ENCODE measurements at regions not wholly inside any gene's neighbourhood (a gene's known extent, or its start where the extent isn't known, plus 50 kb on each side); places are given as distances from the start of the nearest gene placed in this dataset.

GRCh38 chr12:67099858-67100257 is 169.3 kb upstream of the CAND1 start:
- Histone ChIP-seq H3K4me2 (ENCODE audit: insufficient read depth, insufficient read length, low read length) (no peak overlapping the region), H3K23me2 (ENCODE audit: insufficient read length, low read depth, low read length, poor library complexity, severe bottlenecking) (no peaks in the 10 kb centered on the region), H3K9me3 (ENCODE audit: control insufficient read depth, low read depth, low read length) (no peaks in the 10 kb centered on the region), H3K79me2 (ENCODE audit: insufficient read depth, low read length) (no peaks in the 10 kb centered on the region), H3K27ac (ENCODE audit: insufficient read length, low read depth, low read length) (no peak overlapping the region), H3K4ac (ENCODE audit: low read depth, low read length) (no peak overlapping the region), H2BK12ac (ENCODE audit: insufficient read length, low read depth, low read length) (no peak overlapping the region), H3K14ac (ENCODE audit: insufficient read depth, low read length) (no peak overlapping the region), H2AFZ (ENCODE audit: low read length) (no peak overlapping the region), H3T11ph (ENCODE audit: low read length) (no peak overlapping the region), H3K18ac (ENCODE audit: insufficient read length, low read depth, low read length) (no peak overlapping the region), H2AK5ac (ENCODE audit: insufficient read length, low read length) (no peak overlapping the region), H2BK5ac (ENCODE audit: insufficient read length, low read length) (no peak overlapping the region), H3K79me1 (ENCODE audit: insufficient read depth, low read depth, low read length, poor library complexity, severe bottlenecking) (no peaks in the 10 kb centered on the region), H3K4me1 (ENCODE audit: insufficient read depth, low read length) (no peaks in the 10 kb centered on the region), H3K56ac (ENCODE audit: insufficient read length, low read depth, low read length) (no peak overlapping the region), H4K20me1 (ENCODE audit: control insufficient read depth, insufficient read depth, insufficient read length) (no peaks in the 10 kb centered on the region), H3K9ac (ENCODE audit: extremely low read depth, insufficient read length, low read length) (no peak overlapping the region), H4K91ac (ENCODE audit: insufficient read length, low read depth, low read length) (no peak overlapping the region), H4K8ac (replicated peaks; ENCODE audit: insufficient read length, low read depth, low read length) (no peak overlapping the region), H2BK120ac (ENCODE audit: low read depth, low read length, poor library complexity, severe bottlenecking) (no peak overlapping the region), H2BK20ac (ENCODE audit: low read depth, low read length, poor library complexity, severe bottlenecking) (no peak overlapping the region), H3K23ac (ENCODE audit: insufficient read length, low read depth, low read length) (no peak overlapping the region), H3K27me3 (ENCODE audit: insufficient read depth, low read length) (no peaks in the 10 kb centered on the region), H2BK15ac (ENCODE audit: low read depth, low read length) (no peak overlapping the region), H4K5ac (ENCODE audit: insufficient read length, low read depth, low read length) (no peak overlapping the region)
- no peaks in the 10 kb centered on the region for H3K9me3 Mint-ChIP-seq
- TF ChIP-seq, protein P1, sequence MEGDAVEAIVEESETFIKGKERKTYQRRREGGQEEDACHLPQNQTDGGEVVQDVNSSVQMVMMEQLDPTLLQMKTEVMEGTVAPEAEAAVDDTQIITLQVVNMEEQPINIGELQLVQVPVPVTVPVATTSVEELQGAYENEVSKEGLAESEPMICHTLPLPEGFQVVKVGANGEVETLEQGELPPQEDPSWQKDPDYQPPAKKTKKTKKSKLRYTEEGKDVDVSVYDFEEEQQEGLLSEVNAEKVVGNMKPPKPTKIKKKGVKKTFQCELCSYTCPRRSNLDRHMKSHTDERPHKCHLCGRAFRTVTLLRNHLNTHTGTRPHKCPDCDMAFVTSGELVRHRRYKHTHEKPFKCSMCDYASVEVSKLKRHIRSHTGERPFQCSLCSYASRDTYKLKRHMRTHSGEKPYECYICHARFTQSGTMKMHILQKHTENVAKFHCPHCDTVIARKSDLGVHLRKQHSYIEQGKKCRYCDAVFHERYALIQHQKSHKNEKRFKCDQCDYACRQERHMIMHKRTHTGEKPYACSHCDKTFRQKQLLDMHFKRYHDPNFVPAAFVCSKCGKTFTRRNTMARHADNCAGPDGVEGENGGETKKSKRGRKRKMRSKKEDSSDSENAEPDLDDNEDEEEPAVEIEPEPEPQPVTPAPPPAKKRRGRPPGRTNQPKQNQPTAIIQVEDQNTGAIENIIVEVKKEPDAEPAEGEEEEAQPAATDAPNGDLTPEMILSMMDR (conservative IDR thresholded peaks at IDR 0.05) = no peak
- no CpG with 5 or more reads among the region's 3 CpGs for WGBS (ENCODE audit: extremely low coverage, insufficient read length, low lambda C conversion rate)
- DNase-seq = no peak
- no peaks in the 10 kb centered on the region; a peak in 1 of 7 replicates for H3K36me3 Mint-ChIP-seq (ENCODE audit: insufficient read depth in 1 of 3, low read depth in 3 of 3)
- H3K27me3 Mint-ChIP-seq (ENCODE audit: low read depth) = no peaks in the 10 kb centered on the region
- H3K4me3 Mint-ChIP-seq = no peak overlapping the region
- peaks cover 2 to 4% of the 10 kb centered on the region in 2 experiments for H3K4me1 Mint-ChIP-seq
- H3K27ac Mint-ChIP-seq = peak overlapping the region in 1 of 3 experiments; percentile 49; a peak in 1 of 7 replicates
